Calu3 (cell line): ENCODE measurements at regions not wholly inside any gene's neighbourhood (a gene's known extent, or its start where the extent isn't known, plus 50 kb on each side); places are given as distances from the start of the nearest gene placed in this dataset.

Source experiments
- BruUV-seq: library from RNA; stranded (reverse); fragments of 400-500 nt; replicated peaks from 2 replicates; lab custom pipeline; 2021; lab: Mats Ljungman, UMichigan
- CTCF ChIA-PET: fragments of 300-600 bp; sonication (Branson Sonifier 250); formaldehyde crosslinking; loops from one replicate; lab custom pipeline; 2022; ENCODE audit warnings: antibody characterized with exemption; lab: Charles Lee
- DNase-seq: peaks from one replicate; pipeline ENCODE4 v3.0.0; 2022
- H3K27ac Mint-ChIP-seq: one replicate; pipeline ENCODE4 v1.8.0; 2022; ENCODE audit warnings: mixed read lengths; ENCODE audit not compliant: unreplicated experiment
- H3K27me3 Mint-ChIP-seq: one replicate; pipeline ENCODE4 v1.8.0; 2022; ENCODE audit warnings: mixed read lengths; ENCODE audit not compliant: unreplicated experiment
- H3K36me3 Mint-ChIP-seq: one replicate; pipeline ENCODE4 v1.8.0; 2022; ENCODE audit warnings: mild to moderate bottlenecking, moderate library complexity, mixed read lengths; ENCODE audit not compliant: insufficient read depth, unreplicated experiment
- H3K4me1 Mint-ChIP-seq: one replicate; pipeline ENCODE4 v1.8.0; 2022; ENCODE audit warnings: mild to moderate bottlenecking, low read depth, mixed read lengths; ENCODE audit not compliant: unreplicated experiment
- H3K4me3 Mint-ChIP-seq: one replicate; pipeline ENCODE4 v1.8.0; 2022; ENCODE audit warnings: mild to moderate bottlenecking, low read depth, moderate library complexity, mixed read lengths; ENCODE audit not compliant: unreplicated experiment
- H3K9me3 Mint-ChIP-seq: one replicate; pipeline ENCODE4 v1.8.0; 2022; ENCODE audit warnings: low read depth, mixed read lengths; ENCODE audit not compliant: unreplicated experiment
- CTCF ChIP-seq: fragments of 200-600 bp; IDR thresholded peaks from one replicate; pipeline ENCODE4 v1.8.0; 2022; ENCODE audit warnings: antibody characterized with exemption; ENCODE audit not compliant: unreplicated experiment
- intact Hi-C: fragments of 100-400 bp; cut with micrococcal nuclease; formaldehyde crosslinking; loops from one replicate; pipeline ENCODE4 v1.10.0; 2022; ENCODE audit not compliant: unreplicated experiment

- no peaks in the 10 kb centered on the region for H3K27me3 Mint-ChIP-seq
- no peak overlapping the region for H3K4me3 Mint-ChIP-seq
- TF ChIP-seq CTCF, result no peak
- no peaks in the 10 kb centered on the region for H3K36me3 Mint-ChIP-seq
- no peaks in the 10 kb centered on the region for H3K4me1 Mint-ChIP-seq
- intact Hi-C loops, result no loop called here
- H3K9me3 Mint-ChIP-seq, result no peaks in the 10 kb centered on the region
- CTCF ChIA-PET, result no interaction called here
- no peak overlapping the region for H3K27ac Mint-ChIP-seq
- no peak for DNase-seq
- no TSS peak for BruUV-seq
These were observed 228.1 kb downstream of the FGF9 start for GRCh38 chr13:21898945-21899344.

- Mint-ChIP-seq H3K9me3 (no peaks in the 10 kb centered on the region), H3K27ac (no peak overlapping the region), H3K4me1 (no peaks in the 10 kb centered on the region), H3K27me3 (no peaks in the 10 kb centered on the region), H3K4me3 (no peak overlapping the region), H3K36me3 (no peaks in the 10 kb centered on the region)
- no TSS peak for BruUV-seq
- intact Hi-C loops, result no loop called here
- CTCF ChIA-PET, result no interaction called here
- TF ChIP-seq CTCF, result no peak
- no peak for DNase-seq
These were observed 230.5 kb downstream of the FGF9 start for GRCh38 chr13:21901336-21901735.

- Mint-ChIP-seq H3K4me1 (no peaks in the 10 kb centered on the region), H3K9me3 (no peaks in the 10 kb centered on the region), H3K36me3 (no peaks in the 10 kb centered on the region), H3K4me3 (no peak overlapping the region), H3K27ac (no peak overlapping the region), H3K27me3 (no peaks in the 10 kb centered on the region)
- TF ChIP-seq CTCF, result no peak
- intact Hi-C loops, result no loop called here
- BruUV-seq, result no TSS peak
- CTCF ChIA-PET, result no interaction called here
- DNase-seq, result no peak
These were observed 231.2 kb downstream of the FGF9 start for GRCh38 chr13:21901811-21902708.

GRCh38 chr13:21902709-21903098 lies 231.8 kb downstream of the FGF9 start:
- H3K4me3 Mint-ChIP-seq, result no peak overlapping the region
- H3K4me1 Mint-ChIP-seq, result no peaks in the 10 kb centered on the region
- no TSS peak for BruUV-seq
- H3K36me3 Mint-ChIP-seq, result no peaks in the 10 kb centered on the region
- TF ChIP-seq CTCF, result no peak
- no peaks in the 10 kb centered on the region for H3K9me3 Mint-ChIP-seq
- no peaks in the 10 kb centered on the region for H3K27me3 Mint-ChIP-seq
- no peak for DNase-seq
- intact Hi-C loops, result no loop called here
- no peak overlapping the region for H3K27ac Mint-ChIP-seq
- CTCF ChIA-PET, result no interaction called here
